H54 (cell line): ENCODE measurements at regions not wholly inside any gene's neighbourhood (a gene's known extent, or its start where the extent isn't known, plus 50 kb on each side); places are given as distances from the start of the nearest gene placed in this dataset.

Experiments
- DNase-seq: peaks from one replicate; pipeline ENCODE4 v3.0.0; 2011; ENCODE audit warnings: low spot score, mixed read lengths; ENCODE audit not compliant: insufficient read length
- FAIRE-seq: peaks from 3 replicates; lab custom pipeline; 2011; peaks lifted over from hg19 to GRCh38; lab: Jason Lieb, UNC
- POLR2A ChIP-seq: IDR thresholded peaks from 2 replicates; pipeline ENCODE4 v1.6.1; 2011; ENCODE audit warnings: low read depth, mild to moderate bottlenecking, low read length

GRCh38 chr18:2103299-2103698 is 468.0 kb downstream of the METTL4 start:
- FAIRE-seq = no peak
- no peak for DNase-seq
- TF ChIP-seq POLR2A = no peak

- FAIRE-seq (peak; percentile 95), DNase-seq (peak; percentile 21)
- TF ChIP-seq POLR2A = no peak
Observed at GRCh38 chr18:2104620-2105462, 466.5 kb downstream of the METTL4 start.

GRCh38 chr18:2108591-2108990 is 462.7 kb downstream of the METTL4 start:
- DNase-seq (no peak), FAIRE-seq (peak; percentile 75)
- no peak for TF ChIP-seq POLR2A

GRCh38 chr18:2111456-2111855 is 459.8 kb downstream of the METTL4 start:
- FAIRE-seq (peak; percentile 96), DNase-seq (peak; percentile 23)
- no peak for TF ChIP-seq POLR2A

- FAIRE-seq = peak; percentile 91
- no peak for DNase-seq
- no peak for TF ChIP-seq POLR2A
Observed at GRCh38 chr18:2112435-2113045, 458.8 kb downstream of the METTL4 start.

- TF ChIP-seq POLR2A = no peak
- FAIRE-seq = no peak
- no peak for DNase-seq
Observed at GRCh38 chr18:2114289-2114688, 457.0 kb downstream of the METTL4 start.

- no peak for TF ChIP-seq POLR2A
- FAIRE-seq (no peak), DNase-seq (no peak)
Observed at GRCh38 chr18:2114765-2115164, 456.5 kb downstream of the METTL4 start.

- no peak for FAIRE-seq
- TF ChIP-seq POLR2A = no peak
- no peak for DNase-seq
Observed at GRCh38 chr18:2121224-2121623, 450.1 kb downstream of the METTL4 start.

GRCh38 chr18:2123077-2123476 is 448.2 kb downstream of the METTL4 start:
- no peak for TF ChIP-seq POLR2A
- no peak for FAIRE-seq
- no peak for DNase-seq

GRCh38 chr18:2134364-2134763 is 436.9 kb downstream of the METTL4 start:
- no peak for FAIRE-seq
- no peak for DNase-seq
- no peak for TF ChIP-seq POLR2A

GRCh38 chr18:2135309-2135708 is 436.0 kb downstream of the METTL4 start:
- no peak for FAIRE-seq
- TF ChIP-seq POLR2A = no peak
- DNase-seq = no peak

- TF ChIP-seq POLR2A = no peak
- DNase-seq = no peak
- no peak for FAIRE-seq
Observed at GRCh38 chr18:2138552-2138951, 432.8 kb downstream of the METTL4 start.

- no peak for TF ChIP-seq POLR2A
- FAIRE-seq = peak; percentile 82
- DNase-seq = peak; percentile 11
Observed at GRCh38 chr18:2139691-2140090, 431.6 kb downstream of the METTL4 start.

- no peak for DNase-seq
- no peak for TF ChIP-seq POLR2A
- no peak for FAIRE-seq
Observed at GRCh38 chr18:2143636-2144035, 427.7 kb downstream of the METTL4 start.

GRCh38 chr18:2144811-2145210 is 426.5 kb downstream of the METTL4 start:
- no peak for TF ChIP-seq POLR2A
- FAIRE-seq (no peak), DNase-seq (no peak)

GRCh38 chr18:2146092-2146491 is 425.2 kb downstream of the METTL4 start:
- no peak for TF ChIP-seq POLR2A
- DNase-seq = no peak
- no peak for FAIRE-seq
